ENCODE measurements at regions not wholly inside any gene's neighbourhood (a gene's known extent, or its start where the extent isn't known, plus 50 kb on each side); places are given as distances from the start of the nearest gene placed in this dataset.

DNA sequence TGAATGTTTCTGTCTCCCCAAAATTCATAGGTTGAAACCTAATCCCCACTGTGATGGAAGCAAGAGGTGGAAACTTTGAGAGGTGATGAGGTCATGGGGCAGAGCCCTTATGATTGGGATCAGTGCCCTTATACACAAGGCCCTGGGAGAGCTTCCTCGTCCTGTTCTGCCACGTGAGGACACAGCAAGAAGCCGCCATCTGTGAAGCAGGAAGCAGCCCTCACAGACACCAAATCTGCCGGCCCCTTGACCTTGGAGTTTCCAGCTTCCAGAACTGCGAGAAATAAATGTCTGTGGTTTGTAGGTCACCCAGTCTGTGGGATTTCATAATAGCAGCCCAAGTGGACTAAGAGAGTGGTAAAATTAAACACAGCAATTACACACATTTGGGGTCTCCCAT is 737.4 kb downstream of the UQCRFS1 start:
- Mint-ChIP-seq H3K9me3 (ENCODE audit: low read depth, unreplicated experiment) (peaks cover 4% of the 10 kb centered on the region), H3K27ac (ENCODE audit: unreplicated experiment) (no peak overlapping the region), H3K36me3 (ENCODE audit: insufficient read depth, unreplicated experiment) (no peaks in the 10 kb centered on the region), H3K27me3 (ENCODE audit: unreplicated experiment) (no peaks in the 10 kb centered on the region), H3K4me1 (ENCODE audit: low read depth, unreplicated experiment) (peaks cover 20% of the 10 kb centered on the region), H3K4me3 (ENCODE audit: low read depth, unreplicated experiment) (no peak overlapping the region)
- no TSS peak for BruUV-seq (replicated peaks)
- TF ChIP-seq, protein P1, sequence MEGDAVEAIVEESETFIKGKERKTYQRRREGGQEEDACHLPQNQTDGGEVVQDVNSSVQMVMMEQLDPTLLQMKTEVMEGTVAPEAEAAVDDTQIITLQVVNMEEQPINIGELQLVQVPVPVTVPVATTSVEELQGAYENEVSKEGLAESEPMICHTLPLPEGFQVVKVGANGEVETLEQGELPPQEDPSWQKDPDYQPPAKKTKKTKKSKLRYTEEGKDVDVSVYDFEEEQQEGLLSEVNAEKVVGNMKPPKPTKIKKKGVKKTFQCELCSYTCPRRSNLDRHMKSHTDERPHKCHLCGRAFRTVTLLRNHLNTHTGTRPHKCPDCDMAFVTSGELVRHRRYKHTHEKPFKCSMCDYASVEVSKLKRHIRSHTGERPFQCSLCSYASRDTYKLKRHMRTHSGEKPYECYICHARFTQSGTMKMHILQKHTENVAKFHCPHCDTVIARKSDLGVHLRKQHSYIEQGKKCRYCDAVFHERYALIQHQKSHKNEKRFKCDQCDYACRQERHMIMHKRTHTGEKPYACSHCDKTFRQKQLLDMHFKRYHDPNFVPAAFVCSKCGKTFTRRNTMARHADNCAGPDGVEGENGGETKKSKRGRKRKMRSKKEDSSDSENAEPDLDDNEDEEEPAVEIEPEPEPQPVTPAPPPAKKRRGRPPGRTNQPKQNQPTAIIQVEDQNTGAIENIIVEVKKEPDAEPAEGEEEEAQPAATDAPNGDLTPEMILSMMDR (IDR thresholded peaks at IDR 0.05; ENCODE audit: unreplicated experiment) = no peak
- CTCF ChIA-PET = no interaction called here
- intact Hi-C loops (cut with micrococcal nuclease; ENCODE audit: unreplicated experiment) = no loop called here
- DNase-seq = no peak

DNA sequence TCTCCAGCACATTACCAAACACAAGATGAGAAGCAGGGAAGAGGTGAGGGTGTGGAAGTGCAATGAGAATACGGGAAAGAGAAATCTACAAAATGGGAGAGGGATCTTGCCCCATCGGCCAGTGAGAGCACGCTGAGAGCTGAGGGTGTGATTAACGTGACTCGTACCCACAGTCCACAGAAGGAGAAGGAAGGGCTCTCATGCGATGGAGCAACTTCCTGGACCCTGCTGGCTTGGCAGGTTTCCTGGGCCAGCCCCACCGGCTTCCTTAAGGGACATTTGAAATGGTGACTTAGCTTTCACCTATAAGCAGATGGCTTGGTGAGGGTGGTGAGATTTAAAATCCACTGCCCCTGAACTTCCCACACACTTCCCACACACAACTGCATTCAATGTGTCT is 740.1 kb downstream of the UQCRFS1 start:
- BruUV-seq (replicated peaks) = no TSS peak
- peaks cover 33% of the 10 kb centered on the region for H3K4me1 Mint-ChIP-seq (ENCODE audit: low read depth, unreplicated experiment)
- TF ChIP-seq, protein P1 (IDR thresholded peaks at IDR 0.05; ENCODE audit: unreplicated experiment) = no peak
- peak; percentile 22 for DNase-seq
- no peaks in the 10 kb centered on the region for H3K27me3 Mint-ChIP-seq (ENCODE audit: unreplicated experiment)
- no peak overlapping the region for H3K27ac Mint-ChIP-seq (ENCODE audit: unreplicated experiment)
- H3K36me3 Mint-ChIP-seq (ENCODE audit: insufficient read depth, unreplicated experiment) = no peaks in the 10 kb centered on the region
- intact Hi-C loops (cut with micrococcal nuclease; ENCODE audit: unreplicated experiment) = no loop called here
- no peaks in the 10 kb centered on the region for H3K9me3 Mint-ChIP-seq (ENCODE audit: low read depth, unreplicated experiment)
- no peak overlapping the region for H3K4me3 Mint-ChIP-seq (ENCODE audit: low read depth, unreplicated experiment)
- CTCF ChIA-PET = interaction anchor here (0.8 kb wide), 2 partner anchors 9 to 161 kb away, joined by 3 read pairs; no protein-coding TSS in a partner anchor

DNA sequence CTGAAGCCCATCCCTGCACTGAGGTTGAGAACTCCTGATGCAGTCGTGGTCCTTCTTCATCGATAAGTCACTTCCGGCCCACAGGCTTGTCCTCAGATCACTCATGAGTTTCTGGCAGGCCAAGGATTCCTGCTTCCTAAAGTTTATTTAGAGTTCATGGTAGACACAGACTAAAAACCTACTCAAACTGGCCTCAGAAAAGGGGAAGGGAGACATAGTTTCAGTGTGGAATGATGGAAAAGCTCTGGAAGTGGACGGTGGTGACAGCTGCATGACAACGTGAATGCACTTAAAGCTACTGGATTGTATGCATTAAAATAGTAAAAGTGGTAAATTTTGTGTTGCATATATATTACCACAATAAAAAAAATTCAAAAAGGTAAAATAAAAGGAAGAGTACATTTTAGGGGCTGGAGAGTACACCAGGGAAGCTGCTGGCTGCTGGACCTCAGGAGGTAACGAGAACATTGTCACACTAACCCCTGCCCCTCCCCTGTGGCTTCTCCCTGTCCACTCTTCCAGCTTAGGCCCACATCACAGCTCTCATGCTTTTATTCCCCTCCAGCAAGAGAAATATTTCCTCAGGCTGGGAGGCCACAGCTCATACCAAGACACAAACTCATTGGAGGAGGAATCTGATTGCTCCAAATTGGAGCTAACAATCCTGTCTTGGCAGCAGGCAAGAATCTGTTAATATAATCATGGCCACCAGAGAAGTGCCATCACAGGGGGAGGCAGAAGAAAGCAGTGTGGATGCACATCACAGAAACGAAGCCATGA is 741.0 kb downstream of the UQCRFS1 start:
- TF ChIP-seq, protein P1 (IDR thresholded peaks at IDR 0.05; ENCODE audit: unreplicated experiment) = no peak
- CTCF ChIA-PET = interaction anchor here (0.8 kb wide), 2 partner anchors 8 to 162 kb away, joined by 3 read pairs; no protein-coding TSS in a partner anchor
- intact Hi-C loops (cut with micrococcal nuclease; ENCODE audit: unreplicated experiment) = no loop called here
- Mint-ChIP-seq H3K9me3 (ENCODE audit: low read depth, unreplicated experiment) (no peaks in the 10 kb centered on the region), H3K4me3 (ENCODE audit: low read depth, unreplicated experiment) (no peak overlapping the region), H3K4me1 (ENCODE audit: low read depth, unreplicated experiment) (peaks cover 36% of the 10 kb centered on the region), H3K36me3 (ENCODE audit: insufficient read depth, unreplicated experiment) (no peaks in the 10 kb centered on the region), H3K27ac (ENCODE audit: unreplicated experiment) (no peak overlapping the region), H3K27me3 (ENCODE audit: unreplicated experiment) (no peaks in the 10 kb centered on the region)
- no TSS peak for BruUV-seq (replicated peaks)
- DNase-seq = no peak

- no peaks in the 10 kb centered on the region for H3K36me3 Mint-ChIP-seq (ENCODE audit: insufficient read depth, unreplicated experiment)
- intact Hi-C loops (cut with micrococcal nuclease; ENCODE audit: unreplicated experiment) = no loop called here
- CTCF ChIA-PET = interaction anchor here (1.2 kb wide), 1 partner anchor 410 kb away, joined by 6 read pairs; no protein-coding TSS in a partner anchor
- peaks cover 50% of the 10 kb centered on the region for H3K4me1 Mint-ChIP-seq (ENCODE audit: low read depth, unreplicated experiment)
- no peak overlapping the region for H3K27ac Mint-ChIP-seq (ENCODE audit: unreplicated experiment)
- H3K9me3 Mint-ChIP-seq (ENCODE audit: low read depth, unreplicated experiment) = no peaks in the 10 kb centered on the region
- BruUV-seq (replicated peaks) = no TSS peak
- DNase-seq = no peak
- TF ChIP-seq, protein P1 (IDR thresholded peaks at IDR 0.05; ENCODE audit: unreplicated experiment) = no peak
- H3K4me3 Mint-ChIP-seq (ENCODE audit: low read depth, unreplicated experiment) = no peak overlapping the region
- no peaks in the 10 kb centered on the region for H3K27me3 Mint-ChIP-seq (ENCODE audit: unreplicated experiment)
These were observed 743.4 kb downstream of the UQCRFS1 start for GRCh38 chr19:28469544-28469943.

Data from Calu3 (cell line).